MM.1S (cell line): ENCODE measurements at regions not wholly inside any gene's neighbourhood (a gene's known extent, or its start where the extent isn't known, plus 50 kb on each side); places are given as distances from the start of the nearest gene placed in this dataset.

Experiments used
- DNase-seq: peaks from one replicate; pipeline ENCODE4 v3.0.0-alpha.2; 2015
- H2AFZ ChIP-seq: fragments of 300-600 bp; sonication (generic); 2 replicates; pipeline ENCODE4 v1.6.0; 2016; ENCODE audit warnings: antibody characterized with exemption, low read length
- H3F3A ChIP-seq: fragments of 300-600 bp; sonication (generic); 2 replicates; pipeline ENCODE4 v1.6.1; 2016; ENCODE audit warnings: mild to moderate bottlenecking, antibody characterized with exemption, low read length, moderate library complexity, mixed read lengths; ENCODE audit not compliant: insufficient read depth
- H3K27ac ChIP-seq: fragments of 300-600 bp; sonication (generic); 2 replicates; pipeline ENCODE4 v1.5.1; 2016; ENCODE audit warnings: mild to moderate bottlenecking, low read length
- H3K27me3 ChIP-seq: fragments of 300-600 bp; sonication (generic); replicated peaks from 2 replicates; pipeline ENCODE4 v1.6.0; 2016; ENCODE audit warnings: low read length; ENCODE audit not compliant: insufficient read depth
- H3K36me3 ChIP-seq: fragments of 300-600 bp; sonication (generic); replicated peaks from 2 replicates; pipeline ENCODE4 v1.6.1; 2016; ENCODE audit warnings: mild to moderate bottlenecking, low read length, mixed read lengths; ENCODE audit not compliant: insufficient read depth
- H3K4me1 ChIP-seq: fragments of 300-600 bp; sonication (generic); 2 replicates; pipeline ENCODE4 v1.6.1; 2016; ENCODE audit warnings: low read length, mixed read lengths
- H3K4me2 ChIP-seq: fragments of 300-600 bp; sonication (generic); 2 replicates; pipeline ENCODE4 v1.6.0; 2016; ENCODE audit warnings: low read depth, low read length
- H3K4me3 ChIP-seq: fragments of 300-600 bp; sonication (generic); 2 replicates; pipeline ENCODE4 v1.5.1; 2016; ENCODE audit warnings: low read length, mixed read lengths
- H3K79me2 ChIP-seq: fragments of 300-600 bp; sonication (generic); 2 replicates; pipeline ENCODE4 v1.6.1; 2016; ENCODE audit warnings: mixed run types, low read length, mixed read lengths
- H3K9ac ChIP-seq: fragments of 300-600 bp; sonication (generic); 2 replicates; pipeline ENCODE4 v1.6.1; 2016; ENCODE audit warnings: low read length, mixed read lengths
- H3K9me2 ChIP-seq: fragments of 300-600 bp; sonication (generic); replicated peaks from 2 replicates; pipeline ENCODE4 v1.6.1; 2016; ENCODE audit warnings: mild to moderate bottlenecking, low read length, mixed read lengths; ENCODE audit not compliant: insufficient read depth
- H3K9me3 ChIP-seq: fragments of 300-600 bp; sonication (generic); replicated peaks from 2 replicates; pipeline ENCODE4 v1.6.1; 2016; ENCODE audit warnings: mild to moderate bottlenecking, low read length, mixed read lengths; ENCODE audit not compliant: insufficient read depth
- H4K20me1 ChIP-seq: fragments of 300-600 bp; sonication (generic); 2 replicates; pipeline ENCODE4 v1.6.1; 2016; ENCODE audit warnings: mild to moderate bottlenecking, low read length, moderate library complexity, mixed read lengths; ENCODE audit not compliant: insufficient read depth
- CTCF ChIP-seq: fragments of 300-600 bp; sonication (generic); IDR thresholded peaks from 2 replicates; pipeline ENCODE4 v1.5.1; 2016; ENCODE audit warnings: antibody characterized with exemption, low read length, mixed read lengths
- EZH2 ChIP-seq: fragments of 300-600 bp; sonication (generic); optimal IDR thresholded peaks from 2 replicates; pipeline ENCODE3; 2017; ENCODE audit warnings: low read depth, mild to moderate bottlenecking, antibody characterized with exemption, low read length, mixed read lengths
- EZH2phosphoT487 ChIP-seq: fragments of 300-600 bp; sonication (generic); IDR thresholded peaks from 2 replicates; pipeline ENCODE4 v1.6.1; 2018; ENCODE audit warnings: antibody characterized with exemption, low read length

- H2AFZ ChIP-seq: no peak overlapping the region
- H3K27ac ChIP-seq: no peak overlapping the region
- H3K79me2 ChIP-seq: no peaks in the 10 kb centered on the region
- H3K27me3 ChIP-seq: no peaks in the 10 kb centered on the region
- DNase-seq: no peak
- no peak overlapping the region for H3K4me2 ChIP-seq
- H3K36me3 ChIP-seq: no peaks in the 10 kb centered on the region
- H3K4me1 ChIP-seq: no peaks in the 10 kb centered on the region
- TF ChIP-seq CTCF (no peak), EZH2 (no peak), EZH2phosphoT487 (no peak)
- H3F3A ChIP-seq: no peaks in the 10 kb centered on the region
- H3K4me3 ChIP-seq: no peak overlapping the region
- H3K9me3 ChIP-seq: no peaks in the 10 kb centered on the region
- H3K9me2 ChIP-seq: no peaks in the 10 kb centered on the region
- no peak overlapping the region for H3K9ac ChIP-seq
- no peaks in the 10 kb centered on the region for H4K20me1 ChIP-seq
Observed at GRCh38 chr11:106178361-106178760, 100.9 kb downstream of the AASDHPPT start.

GRCh38 chr11:106179048-106179447 lies 101.6 kb downstream of the AASDHPPT start:
- Histone ChIP-seq H4K20me1 (no peaks in the 10 kb centered on the region), H2AFZ (no peak overlapping the region), H3K27me3 (no peaks in the 10 kb centered on the region), H3F3A (no peaks in the 10 kb centered on the region), H3K9me3 (no peaks in the 10 kb centered on the region), H3K79me2 (no peaks in the 10 kb centered on the region), H3K4me2 (no peak overlapping the region), H3K9ac (no peak overlapping the region), H3K36me3 (no peaks in the 10 kb centered on the region), H3K9me2 (no peaks in the 10 kb centered on the region), H3K4me1 (no peaks in the 10 kb centered on the region), H3K27ac (no peak overlapping the region), H3K4me3 (no peak overlapping the region)
- no peak for DNase-seq
- TF ChIP-seq EZH2 (no peak), CTCF (no peak), EZH2phosphoT487 (no peak)

- no peak overlapping the region for H3K27ac ChIP-seq
- no peak overlapping the region for H3K4me2 ChIP-seq
- H3K79me2 ChIP-seq: no peaks in the 10 kb centered on the region
- DNase-seq: no peak
- no peaks in the 10 kb centered on the region for H3K4me1 ChIP-seq
- no peak overlapping the region for H2AFZ ChIP-seq
- H3F3A ChIP-seq: no peaks in the 10 kb centered on the region
- H4K20me1 ChIP-seq: no peaks in the 10 kb centered on the region
- no peaks in the 10 kb centered on the region for H3K9me3 ChIP-seq
- H3K27me3 ChIP-seq: no peaks in the 10 kb centered on the region
- no peak overlapping the region for H3K4me3 ChIP-seq
- no peaks in the 10 kb centered on the region for H3K36me3 ChIP-seq
- no peaks in the 10 kb centered on the region for H3K9me2 ChIP-seq
- no peak overlapping the region for H3K9ac ChIP-seq
- no peak for TF ChIP-seq EZH2
- no peak for TF ChIP-seq EZH2phosphoT487
- TF ChIP-seq CTCF: no peak
Observed at GRCh38 chr11:106186630-106187029, 109.2 kb downstream of the AASDHPPT start.
